GM12878 (cell line): ENCODE measurements at regions not wholly inside any gene's neighbourhood (a gene's known extent, or its start where the extent isn't known, plus 50 kb on each side); places are given as distances from the start of the nearest gene placed in this dataset.

ENCODE experiments used
- ATAC-seq: fragments of 200-7000 bp; cut with Tn5 transposase; 3 replicates; pipeline ENCODE4 v1.9.1; 2020; ENCODE audit warnings: mild to moderate bottlenecking, moderate library complexity
- BruUV-seq: library from RNA; stranded (reverse); fragments of 400-500 nt; replicated peaks from 2 replicates; lab custom pipeline; 2021; lab: Mats Ljungman, UMichigan
- CTCF ChIA-PET: fragments of 300-600 bp; sonication (Branson Sonifier 250); formaldehyde crosslinking; extraction: SDS; loops from one replicate; lab custom pipeline; 2021; ENCODE audit warnings: inconsistent platforms; lab: Yijun Ruan, JAX
- POLR2A ChIA-PET: fragments of 350-600 bp; formaldehyde crosslinking; extraction: SDS; loops from one replicate; lab custom pipeline; 2021; ENCODE audit warnings: inconsistent platforms; lab: Charles Lee
- RAD21 ChIA-PET: fragments of 300-600 bp; sonication (Branson Sonifier 250); formaldehyde crosslinking; loops from one replicate; lab custom pipeline; 2023; ENCODE audit warnings: antibody characterized with exemption; ENCODE audit not compliant: unreplicated experiment; lab: Charles Lee
- SMC1A ChIA-PET: fragments of 300-600 bp; sonication (Branson Sonifier 250); formaldehyde crosslinking; loops from one replicate; lab custom pipeline; 2023; ENCODE audit not compliant: unreplicated experiment, uncharacterized antibody; lab: Charles Lee
- DNase-seq: peaks from one replicate; pipeline ENCODE4 v3.0.0-alpha.2; 2011; ENCODE audit warnings: low read depth, low spot score
- FAIRE-seq: peaks from 3 replicates; lab custom pipeline; 2011; peaks lifted over from hg19 to GRCh38; lab: Jason Lieb, UNC
- H2AFZ ChIP-seq: 2 replicates; pipeline ENCODE4 v1.6.0; 2011; ENCODE audit warnings: low read depth, low read length, control low read depth; ENCODE audit not compliant: control insufficient read depth
- H3K27ac ChIP-seq: 2 replicates; pipeline ENCODE4 v1.5.1; 2011; ENCODE audit warnings: control low read depth; ENCODE audit not compliant: control insufficient read depth, insufficient read depth
- H3K27me3 ChIP-seq, 2 experiments: replicated peaks in 1 of 2; 2 replicates each; pipeline versions ENCODE4 v1.6.0 to v1.6.1; 2011; ENCODE audit warnings: low read length in 1 of 2; ENCODE audit not compliant: control insufficient read depth in 2 of 2, insufficient read depth in 2 of 2
- H3K36me3 ChIP-seq, 2 experiments: 2 replicates each; pipeline ENCODE4 v1.5.1; 2011; ENCODE audit warnings: low read length in 1 of 2; ENCODE audit not compliant: control insufficient read depth in 2 of 2, insufficient read depth in 2 of 2
- H3K4me1 ChIP-seq: 2 replicates; pipeline ENCODE4 v1.6.1; 2011; ENCODE audit warnings: mild to moderate bottlenecking, low read length, moderate library complexity, mixed read lengths; ENCODE audit not compliant: control insufficient read depth, insufficient read depth
- H3K4me2 ChIP-seq: 2 replicates; pipeline ENCODE4 v1.6.0; 2011; ENCODE audit warnings: control low read depth; ENCODE audit not compliant: control insufficient read depth, insufficient read depth
- H3K4me3 ChIP-seq: fragments of 200-600 bp; sonication (generic); 2 replicates; pipeline ENCODE4 v1.5.1; 2016
- H3K79me2 ChIP-seq: 2 replicates; pipeline ENCODE4 v1.6.0; 2011; ENCODE audit warnings: low read length; ENCODE audit not compliant: control insufficient read depth, insufficient read depth
- H3K9ac ChIP-seq: 2 replicates; pipeline ENCODE4 v1.8.0; 2011; ENCODE audit warnings: low read length, control low read depth, mixed read lengths; ENCODE audit not compliant: control insufficient read depth, insufficient read depth
- H3K9me3 ChIP-seq: replicated peaks from 3 replicates; pipeline ENCODE4 v1.5.1; 2011; ENCODE audit warnings: mild to moderate bottlenecking, low read length; ENCODE audit not compliant: control insufficient read depth, insufficient read depth
- H4K20me1 ChIP-seq: 2 replicates; pipeline ENCODE4 v1.6.0; 2011; ENCODE audit not compliant: control insufficient read depth, insufficient read depth
- ATF2 ChIP-seq: IDR thresholded peaks from 2 replicates; pipeline ENCODE4 v1.6.1; 2012; ENCODE audit warnings: low read length, inconsistent platforms
- BACH1 ChIP-seq: fragments of 450-650 bp; IDR thresholded peaks from 2 replicates; pipeline ENCODE4 v1.6.1; 2017; ENCODE audit warnings: mild to moderate bottlenecking, borderline replicate concordance
- BCLAF1 ChIP-seq: fragments of 450-650 bp; IDR thresholded peaks from 2 replicates; pipeline ENCODE4 v1.6.1; 2017; ENCODE audit warnings: antibody characterized with exemption, mild to moderate bottlenecking, moderate library complexity
- CEBPB ChIP-seq, 2 experiments: fragments of 150-350 bp in 1 of 2; IDR thresholded peaks; 2 replicates each; pipeline ENCODE4 v1.6.1; 2012 to 2014; ENCODE audit warnings: low read depth in 2 of 2, low read length in 2 of 2, borderline replicate concordance in 1 of 2, inconsistent platforms in 1 of 2
- CHD4 ChIP-seq: fragments of 200-600 bp; sonication (generic); IDR thresholded peaks from 2 replicates; pipeline ENCODE4 v1.6.1; 2016; ENCODE audit warnings: mild to moderate bottlenecking
- ESRRA ChIP-seq: IDR thresholded peaks from 2 replicates; pipeline ENCODE4 v1.6.1; 2012; ENCODE audit warnings: mild to moderate bottlenecking, low read length, improper control_type of control experiment
- MEF2B ChIP-seq: fragments of 450-650 bp; IDR thresholded peaks from 2 replicates; pipeline ENCODE4 v1.6.1; 2018; ENCODE audit warnings: mild to moderate bottlenecking, moderate library complexity; ENCODE audit not compliant: partially characterized antibody, poor library complexity, severe bottlenecking
- MYB ChIP-seq: fragments of 150-350 bp; IDR thresholded peaks from 2 replicates; pipeline ENCODE4 v1.6.1; 2014; ENCODE audit warnings: mild to moderate bottlenecking, low read depth, low read length, borderline replicate concordance
- SPI1 ChIP-seq: IDR thresholded peaks from 2 replicates; pipeline ENCODE4 v1.6.1; 2011; ENCODE audit warnings: low read depth, mild to moderate bottlenecking, low read length, moderate library complexity, borderline replicate concordance; ENCODE audit not compliant: insufficient read depth
- WRNIP1 ChIP-seq: IDR thresholded peaks from 2 replicates; pipeline ENCODE4 v1.6.1; 2011; ENCODE audit warnings: low read depth, low read length, improper control_type of control experiment, borderline replicate concordance
- ZBED1 ChIP-seq: IDR thresholded peaks from 2 replicates; pipeline ENCODE4 v1.6.1; 2016; ENCODE audit warnings: borderline replicate concordance
- WGBS: methylation state at CpG from one replicate; pipeline ENCODE4 v1.1.6; 2016; ENCODE audit warnings: low lambda C conversion rate; ENCODE audit not compliant: insufficient replicate concordance, insufficient coverage; ENCODE audit errors: missing lambda C conversion rate; 5-methylcytosine and 5-hydroxymethylcytosine counted together
- in situ Hi-C: fragments of 300-500 bp; cut with MboI; formaldehyde crosslinking; loops from 9 replicates; pipeline ENCODE4 v1.14.3; 2018; ENCODE audit warnings: mixed read lengths
- intact Hi-C: fragments of 100-400 bp; cut with micrococcal nuclease; formaldehyde crosslinking; loops from one replicate; pipeline ENCODE4 v1.14.2; 2022; ENCODE audit not compliant: unreplicated experiment
- TF ChIP-seq, protein P1 (sequence below): fragments of 450-650 bp; IDR thresholded peaks from 2 replicates; pipeline ENCODE4 v1.6.1; 2017; ENCODE audit warnings: mild to moderate bottlenecking, moderate library complexity
- TF ChIP-seq, protein P2 (sequence below): IDR thresholded peaks from 2 replicates; pipeline ENCODE4 v1.6.1; 2011; ENCODE audit warnings: mild to moderate bottlenecking, low read depth, low read length, moderate library complexity; ENCODE audit not compliant: insufficient replicate concordance

- Histone ChIP-seq H3K36me3 (no peaks in the 10 kb centered on the region), H4K20me1 (no peaks in the 10 kb centered on the region), H3K27me3 (no peaks in the 10 kb centered on the region), H3K9ac (no peak overlapping the region), H3K4me2 (no peak overlapping the region), H2AFZ (no peak overlapping the region), H3K9me3 (no peaks in the 10 kb centered on the region), H3K27ac (no peak overlapping the region), H3K4me3 (no peak overlapping the region), H3K4me1 (no peaks in the 10 kb centered on the region), H3K79me2 (no peaks in the 10 kb centered on the region)
- CTCF ChIA-PET = no interaction called here
- no peak for ATAC-seq
- DNase-seq = no peak
- RAD21 ChIA-PET = no interaction called here
- 18% methylated on average over 2 of the region's 2 CpGs for WGBS
- SMC1A ChIA-PET = no interaction called here
- no TSS peak for BruUV-seq
- intact Hi-C loops (no loop called here), in situ Hi-C loops (no loop called here)
- POLR2A ChIA-PET = no interaction called here
- no peak for FAIRE-seq
- no peak for TF ChIP-seq ATF2
- no peak for TF ChIP-seq ESRRA
- TF ChIP-seq ZBED1 = no peak
- no peak for TF ChIP-seq WRNIP1
- TF ChIP-seq MEF2B = no peak
- TF ChIP-seq MYB = no peak
- TF ChIP-seq CEBPB (IDR thresholded peaks at IDR 0.05; ENCODE audit: borderline replicate concordance in 1 of 2, low read depth in 2 of 2, low read length in 2 of 2) = no peak
- TF ChIP-seq SPI1 = no peak
- no peak for TF ChIP-seq CHD4
- TF ChIP-seq, protein P1, sequence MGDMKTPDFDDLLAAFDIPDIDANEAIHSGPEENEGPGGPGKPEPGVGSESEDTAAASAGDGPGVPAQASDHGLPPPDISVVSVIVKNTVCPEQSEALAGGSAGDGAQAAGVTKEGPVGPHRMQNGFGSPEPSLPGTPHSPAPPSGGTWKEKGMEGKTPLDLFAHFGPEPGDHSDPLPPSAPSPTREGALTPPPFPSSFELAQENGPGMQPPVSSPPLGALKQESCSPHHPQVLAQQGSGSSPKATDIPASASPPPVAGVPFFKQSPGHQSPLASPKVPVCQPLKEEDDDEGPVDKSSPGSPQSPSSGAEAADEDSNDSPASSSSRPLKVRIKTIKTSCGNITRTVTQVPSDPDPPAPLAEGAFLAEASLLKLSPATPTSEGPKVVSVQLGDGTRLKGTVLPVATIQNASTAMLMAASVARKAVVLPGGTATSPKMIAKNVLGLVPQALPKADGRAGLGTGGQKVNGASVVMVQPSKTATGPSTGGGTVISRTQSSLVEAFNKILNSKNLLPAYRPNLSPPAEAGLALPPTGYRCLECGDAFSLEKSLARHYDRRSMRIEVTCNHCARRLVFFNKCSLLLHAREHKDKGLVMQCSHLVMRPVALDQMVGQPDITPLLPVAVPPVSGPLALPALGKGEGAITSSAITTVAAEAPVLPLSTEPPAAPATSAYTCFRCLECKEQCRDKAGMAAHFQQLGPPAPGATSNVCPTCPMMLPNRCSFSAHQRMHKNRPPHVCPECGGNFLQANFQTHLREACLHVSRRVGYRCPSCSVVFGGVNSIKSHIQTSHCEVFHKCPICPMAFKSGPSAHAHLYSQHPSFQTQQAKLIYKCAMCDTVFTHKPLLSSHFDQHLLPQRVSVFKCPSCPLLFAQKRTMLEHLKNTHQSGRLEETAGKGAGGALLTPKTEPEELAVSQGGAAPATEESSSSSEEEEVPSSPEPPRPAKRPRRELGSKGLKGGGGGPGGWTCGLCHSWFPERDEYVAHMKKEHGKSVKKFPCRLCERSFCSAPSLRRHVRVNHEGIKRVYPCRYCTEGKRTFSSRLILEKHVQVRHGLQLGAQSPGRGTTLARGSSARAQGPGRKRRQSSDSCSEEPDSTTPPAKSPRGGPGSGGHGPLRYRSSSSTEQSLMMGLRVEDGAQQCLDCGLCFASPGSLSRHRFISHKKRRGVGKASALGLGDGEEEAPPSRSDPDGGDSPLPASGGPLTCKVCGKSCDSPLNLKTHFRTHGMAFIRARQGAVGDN = no peak
- TF ChIP-seq BCLAF1 = no peak
- TF ChIP-seq, protein P2, sequence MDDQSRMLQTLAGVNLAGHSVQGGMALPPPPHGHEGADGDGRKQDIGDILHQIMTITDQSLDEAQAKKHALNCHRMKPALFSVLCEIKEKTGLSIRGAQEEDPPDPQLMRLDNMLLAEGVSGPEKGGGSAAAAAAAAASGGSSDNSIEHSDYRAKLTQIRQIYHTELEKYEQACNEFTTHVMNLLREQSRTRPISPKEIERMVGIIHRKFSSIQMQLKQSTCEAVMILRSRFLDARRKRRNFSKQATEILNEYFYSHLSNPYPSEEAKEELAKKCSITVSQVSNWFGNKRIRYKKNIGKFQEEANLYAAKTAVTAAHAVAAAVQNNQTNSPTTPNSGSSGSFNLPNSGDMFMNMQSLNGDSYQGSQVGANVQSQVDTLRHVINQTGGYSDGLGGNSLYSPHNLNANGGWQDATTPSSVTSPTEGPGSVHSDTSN = no peak
- no peak for TF ChIP-seq BACH1
Observed at GRCh38 chr15:99788156-99788555, 54.9 kb upstream of the LYSMD4 start.
